Activated T-cell treated with anti-CD3 and anti-CD28 coated beads for 4 hours (primary cell): ENCODE measurements at regions not wholly inside any gene's neighbourhood (a gene's known extent, or its start where the extent isn't known, plus 50 kb on each side); places are given as distances from the start of the nearest gene placed in this dataset.

Experiments used
- DNase-seq: peaks from one replicate; pipeline ENCODE4 v3.0.0-alpha.2; 2020

GRCh38 chr2:34492561-34493455 lies 893.7 kb upstream of the FAM98A start:
- DNase-seq = no peak

- DNase-seq = no peak
Observed at GRCh38 chr2:34486965-34487364, 887.9 kb upstream of the FAM98A start.

- DNase-seq = no peak
Observed at GRCh38 chr2:34481542-34481941, 882.4 kb upstream of the FAM98A start.

GRCh38 chr2:34480366-34480765 lies 881.3 kb upstream of the FAM98A start:
- DNase-seq = no peak

GRCh38 chr2:34475156-34475555 lies 876.1 kb upstream of the FAM98A start:
- no peak for DNase-seq

GRCh38 chr2:34474646-34475045 lies 875.5 kb upstream of the FAM98A start:
- DNase-seq = no peak

- DNase-seq = no peak
Observed at GRCh38 chr2:34447097-34447496, 848.0 kb upstream of the FAM98A start.

GRCh38 chr2:34423301-34423700 lies 824.2 kb upstream of the FAM98A start:
- no peak for DNase-seq

- DNase-seq = no peak
Observed at GRCh38 chr2:34419856-34420255, 820.8 kb upstream of the FAM98A start.

- DNase-seq = no peak
Observed at GRCh38 chr2:34416856-34417255, 817.8 kb upstream of the FAM98A start.

GRCh38 chr2:34414856-34415255 lies 815.8 kb upstream of the FAM98A start:
- no peak for DNase-seq

GRCh38 chr2:34408100-34408499 lies 809.0 kb upstream of the FAM98A start:
- DNase-seq = no peak

- no peak for DNase-seq
Observed at GRCh38 chr2:34403512-34403911, 804.4 kb upstream of the FAM98A start.

GRCh38 chr2:34402376-34402775 lies 803.3 kb upstream of the FAM98A start:
- no peak for DNase-seq

- no peak for DNase-seq
Observed at GRCh38 chr2:34401186-34401585, 802.1 kb upstream of the FAM98A start.

GRCh38 chr2:34388446-34388845 lies 789.3 kb upstream of the FAM98A start:
- no peak for DNase-seq

- DNase-seq = no peak
Observed at GRCh38 chr2:34387536-34387935, 788.4 kb upstream of the FAM98A start.

GRCh38 chr2:34379586-34379985 lies 780.5 kb upstream of the FAM98A start:
- DNase-seq = no peak

- no peak for DNase-seq
Observed at GRCh38 chr2:34373586-34374233, 774.6 kb upstream of the FAM98A start.

GRCh38 chr2:34372967-34373366 lies 773.9 kb upstream of the FAM98A start:
- DNase-seq = no peak

GRCh38 chr2:34371711-34372110 lies 772.6 kb upstream of the FAM98A start:
- no peak for DNase-seq

GRCh38 chr2:34368304-34368703 lies 769.2 kb upstream of the FAM98A start:
- no peak for DNase-seq

GRCh38 chr2:34365932-34366331 lies 766.8 kb upstream of the FAM98A start:
- no peak for DNase-seq

- no peak for DNase-seq
Observed at GRCh38 chr2:34365512-34365911, 766.4 kb upstream of the FAM98A start.
